Fibroblast of lung (primary cell): ENCODE measurements at regions not wholly inside any gene's neighbourhood (a gene's known extent, or its start where the extent isn't known, plus 50 kb on each side); places are given as distances from the start of the nearest gene placed in this dataset.

Experiments used
- DNase-seq, 2 donors: peaks; one replicate each; pipeline versions ENCODE4 v3.0.0 to v3.0.0-alpha.2; 2010; ENCODE audit warnings: low read depth in 2 of 2
- H2AFZ ChIP-seq: 2 replicates; pipeline ENCODE4 v1.5.1; 2012; ENCODE audit warnings: low read length, control low read depth, inconsistent platforms
- H3K27ac ChIP-seq: 2 replicates; pipeline ENCODE4 v1.5.1; 2011; ENCODE audit warnings: low read length, control low read depth; ENCODE audit not compliant: insufficient read depth
- H3K27me3 ChIP-seq: 2 replicates; pipeline ENCODE4 v1.5.1; 2011; ENCODE audit warnings: mild to moderate bottlenecking, low read length; ENCODE audit not compliant: control insufficient read depth, insufficient read depth
- H3K36me3 ChIP-seq: 2 replicates; pipeline ENCODE4 v1.5.1; 2011; ENCODE audit warnings: low read length; ENCODE audit not compliant: control insufficient read depth, insufficient read depth
- H3K4me1 ChIP-seq: 2 replicates; pipeline ENCODE4 v1.5.1; 2011; ENCODE audit warnings: low read length; ENCODE audit not compliant: control insufficient read depth, insufficient read depth; ENCODE audit errors: extremely low read depth
- H3K4me2 ChIP-seq: 2 replicates; pipeline ENCODE4 v1.5.1; 2011; ENCODE audit warnings: low read length, control low read depth; ENCODE audit not compliant: insufficient read depth; ENCODE audit errors: extremely low read depth
- H3K4me3 ChIP-seq, 4 experiments: fragments of 200-600 bp in 1 of 4; sonication (generic) in 1 of 4; replicated peaks in 1 of 4; 2 replicates each; pipeline ENCODE4 v1.5.1; 2011 to 2016; ENCODE audit warnings: low read length in 4 of 4, low read depth in 3 of 4, mild to moderate bottlenecking in 3 of 4, control low read depth in 2 of 4, inconsistent platforms in 1 of 4, mixed read lengths in 1 of 4; ENCODE audit not compliant: insufficient read depth in 1 of 4; ENCODE audit errors: control extremely low read depth in 1 of 4
- H3K79me2 ChIP-seq: 2 replicates; pipeline ENCODE4 v1.5.1; 2012; ENCODE audit warnings: mild to moderate bottlenecking, low read length, inconsistent platforms; ENCODE audit not compliant: control insufficient read depth, insufficient read depth
- H3K9ac ChIP-seq: 2 replicates; pipeline ENCODE4 v1.5.1; 2011; ENCODE audit warnings: mild to moderate bottlenecking, low read length, control low read depth; ENCODE audit not compliant: insufficient read depth
- H3K9me3 ChIP-seq: 2 replicates; pipeline ENCODE4 v1.5.1; 2012; ENCODE audit warnings: low read depth, low read length; ENCODE audit not compliant: control insufficient read depth, insufficient read depth
- H4K20me1 ChIP-seq: 2 replicates; pipeline ENCODE4 v1.5.1; 2011; ENCODE audit warnings: low read length; ENCODE audit not compliant: control insufficient read depth, insufficient read depth; ENCODE audit errors: extremely low read depth
- EZH2 ChIP-seq: IDR thresholded peaks from 2 replicates; pipeline ENCODE4 v1.5.1; 2012; ENCODE audit warnings: low read length, control low read depth, mild to moderate bottlenecking; ENCODE audit errors: missing control alignments
- TF ChIP-seq, protein P1 (sequence below), 2 donors: IDR thresholded peaks in 1 of 2; conservative IDR thresholded peaks in 1 of 2; 1 replicate in 1 of 2; 2 replicates in 1 of 2; pipeline ENCODE4 v1.5.1; 2011 to 2012; ENCODE audit warnings: low read length in 2 of 2, control low read depth in 1 of 2, inconsistent platforms in 1 of 2, low read depth in 1 of 2, mild to moderate bottlenecking in 1 of 2

DNA sequence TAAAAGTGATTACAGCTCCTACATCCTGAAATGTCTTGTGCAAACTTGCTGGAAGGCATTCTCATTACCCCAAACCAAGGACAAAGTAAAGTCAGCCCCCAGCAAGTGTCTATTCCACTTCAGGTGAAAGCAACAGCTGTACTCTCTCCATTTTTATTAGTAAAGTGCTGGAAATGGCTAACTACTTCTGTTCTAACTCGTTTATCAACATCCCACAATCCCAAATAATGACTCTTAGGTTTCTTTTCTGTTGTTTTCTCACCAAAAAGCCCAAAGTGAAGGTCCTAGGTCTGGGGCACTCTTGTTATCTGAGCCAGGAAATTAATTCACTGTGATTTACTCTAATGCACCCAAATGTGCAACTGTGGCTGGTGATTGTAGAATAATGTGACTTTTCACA lies 105.7 kb downstream of the LRRC30 start:
- Histone ChIP-seq H3K4me3 (no peak overlapping the region), H3K9ac (no peak overlapping the region), H3K79me2 (no peaks in the 10 kb centered on the region), H3K4me1 (no peaks in the 10 kb centered on the region), H3K27me3 (no peaks in the 10 kb centered on the region), H4K20me1 (no peaks in the 10 kb centered on the region), H3K9me3 (no peaks in the 10 kb centered on the region), H3K4me2 (no peak overlapping the region), H2AFZ (no peak overlapping the region), H3K27ac (no peak overlapping the region), H3K36me3 (no peaks in the 10 kb centered on the region)
- no peak for DNase-seq
- TF ChIP-seq EZH2: no peak
- TF ChIP-seq, protein P1, sequence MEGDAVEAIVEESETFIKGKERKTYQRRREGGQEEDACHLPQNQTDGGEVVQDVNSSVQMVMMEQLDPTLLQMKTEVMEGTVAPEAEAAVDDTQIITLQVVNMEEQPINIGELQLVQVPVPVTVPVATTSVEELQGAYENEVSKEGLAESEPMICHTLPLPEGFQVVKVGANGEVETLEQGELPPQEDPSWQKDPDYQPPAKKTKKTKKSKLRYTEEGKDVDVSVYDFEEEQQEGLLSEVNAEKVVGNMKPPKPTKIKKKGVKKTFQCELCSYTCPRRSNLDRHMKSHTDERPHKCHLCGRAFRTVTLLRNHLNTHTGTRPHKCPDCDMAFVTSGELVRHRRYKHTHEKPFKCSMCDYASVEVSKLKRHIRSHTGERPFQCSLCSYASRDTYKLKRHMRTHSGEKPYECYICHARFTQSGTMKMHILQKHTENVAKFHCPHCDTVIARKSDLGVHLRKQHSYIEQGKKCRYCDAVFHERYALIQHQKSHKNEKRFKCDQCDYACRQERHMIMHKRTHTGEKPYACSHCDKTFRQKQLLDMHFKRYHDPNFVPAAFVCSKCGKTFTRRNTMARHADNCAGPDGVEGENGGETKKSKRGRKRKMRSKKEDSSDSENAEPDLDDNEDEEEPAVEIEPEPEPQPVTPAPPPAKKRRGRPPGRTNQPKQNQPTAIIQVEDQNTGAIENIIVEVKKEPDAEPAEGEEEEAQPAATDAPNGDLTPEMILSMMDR (conservative IDR thresholded peaks at IDR 0.05 in 1 of 2, IDR thresholded peaks at IDR 0.05 in 1 of 2; ENCODE audit: low read depth in 1 of 2, low read length in 2 of 2): no peak

DNA sequence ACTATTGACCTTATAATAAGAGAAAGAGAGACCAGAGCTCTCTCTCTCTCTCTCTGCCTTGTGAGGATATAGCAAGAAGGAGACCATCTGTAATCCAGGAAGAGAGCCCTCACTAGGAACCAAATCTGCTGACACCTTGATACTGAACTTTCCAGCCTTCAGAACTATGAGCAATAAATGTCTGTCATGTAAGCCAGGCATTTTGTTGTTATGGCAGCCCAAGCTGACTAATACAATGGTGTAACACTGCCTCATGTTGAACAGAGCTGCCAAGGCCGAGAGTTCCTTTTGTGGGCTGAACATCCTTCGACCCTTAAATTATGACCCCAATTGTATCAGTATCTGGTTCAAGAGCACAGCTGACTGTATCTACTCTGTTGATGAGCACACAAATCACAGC lies 108.0 kb downstream of the LRRC30 start:
- no peak for DNase-seq
- Histone ChIP-seq H3K9me3 (no peaks in the 10 kb centered on the region), H3K36me3 (no peaks in the 10 kb centered on the region), H3K4me3 (no peak overlapping the region), H4K20me1 (no peaks in the 10 kb centered on the region), H2AFZ (no peak overlapping the region), H3K4me1 (no peaks in the 10 kb centered on the region), H3K79me2 (no peaks in the 10 kb centered on the region), H3K27ac (no peak overlapping the region), H3K9ac (no peak overlapping the region), H3K4me2 (no peak overlapping the region), H3K27me3 (no peaks in the 10 kb centered on the region)
- TF ChIP-seq EZH2: no peak
- TF ChIP-seq, protein P1 (conservative IDR thresholded peaks at IDR 0.05 in 1 of 2, IDR thresholded peaks at IDR 0.05 in 1 of 2; ENCODE audit: low read depth in 1 of 2, low read length in 2 of 2): no peak

DNA sequence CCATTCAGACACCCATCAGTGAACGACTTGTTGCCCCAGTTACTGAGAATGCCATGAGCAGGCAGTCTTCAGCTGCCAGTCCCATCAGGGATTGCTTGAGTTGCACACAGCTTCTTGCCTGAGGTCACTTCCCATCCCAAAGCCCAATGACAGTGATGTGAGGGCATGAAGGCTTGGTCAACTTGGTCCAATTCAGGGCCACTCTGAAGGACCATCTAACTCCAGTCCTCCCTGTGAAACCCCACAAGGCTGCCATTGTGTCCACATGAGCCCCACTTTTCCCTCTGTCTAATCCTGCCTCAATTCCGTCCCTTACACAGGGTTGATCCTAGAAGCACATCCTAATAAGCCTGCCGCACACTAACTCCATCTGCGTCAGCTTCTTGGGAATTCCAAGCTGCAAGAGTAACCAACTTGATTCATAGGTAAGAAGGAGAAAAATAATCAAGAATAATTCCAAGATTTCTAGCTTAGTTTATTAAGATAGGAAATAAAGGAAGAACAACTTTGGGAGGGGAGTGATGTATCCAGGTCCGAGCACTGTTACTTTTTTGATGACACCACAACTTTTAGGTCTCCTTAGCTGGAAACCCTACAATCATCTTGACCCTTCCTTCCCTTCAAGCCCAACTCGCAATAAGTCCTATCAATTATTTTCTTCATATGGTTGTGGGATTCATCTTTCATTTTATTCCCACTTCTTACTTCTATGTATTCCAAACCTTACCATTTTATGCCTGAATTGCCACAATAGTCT lies 110.9 kb downstream of the LRRC30 start:
- no peak for DNase-seq
- H3K4me1 ChIP-seq: no peaks in the 10 kb centered on the region
- H3K36me3 ChIP-seq: no peaks in the 10 kb centered on the region
- H3K9me3 ChIP-seq: no peaks in the 10 kb centered on the region
- no peaks in the 10 kb centered on the region for H4K20me1 ChIP-seq
- H3K79me2 ChIP-seq: no peaks in the 10 kb centered on the region
- no peak overlapping the region for H3K4me2 ChIP-seq
- TF ChIP-seq EZH2: no peak
- TF ChIP-seq, protein P1 (conservative IDR thresholded peaks at IDR 0.05 in 1 of 2, IDR thresholded peaks at IDR 0.05 in 1 of 2; ENCODE audit: low read depth in 1 of 2, low read length in 2 of 2): no peak
- no peaks in the 10 kb centered on the region for H3K27me3 ChIP-seq
- no peak overlapping the region for H3K9ac ChIP-seq
- no peak overlapping the region for H3K27ac ChIP-seq
- H3K4me3 ChIP-seq: no peak overlapping the region
- H2AFZ ChIP-seq: no peak overlapping the region
